Breast epithelium (tissue), 4 donors: ENCODE measurements at regions not wholly inside any gene's neighbourhood (a gene's known extent, or its start where the extent isn't known, plus 50 kb on each side); places are given as distances from the start of the nearest gene placed in this dataset.
A peak's percentile ranks its signal among the peaks of the same experiment; 100 is the strongest.

Experiments used
- DNase-seq, 2 donors: peaks; one replicate each; pipeline ENCODE4 v3.0.0-alpha.2; 2019; ENCODE audit warnings: low spot score in 2 of 2
- H3K27ac ChIP-seq, 2 donors: fragments of 200-600 bp; sonication (generic) in 1 of 2; one replicate each; pipeline ENCODE4 v1.5.1; 2016 to 2019; ENCODE audit warnings: mild to moderate bottlenecking in 1 of 2
- H3K27me3 ChIP-seq, 2 donors: fragments of 200-600 bp; sonication (generic) in 1 of 2; one replicate each; pipeline versions ENCODE4 v1.5.1 to v1.6.0; 2017 to 2019; ENCODE audit warnings: control low read depth in 1 of 2, mild to moderate bottlenecking in 1 of 2
- H3K36me3 ChIP-seq: fragments of 200-600 bp; one replicate; pipeline ENCODE4 v1.5.1; 2019
- H3K4me1 ChIP-seq, 2 donors: fragments of 200-600 bp; sonication (generic); one replicate each; pipeline ENCODE4 v1.5.1; 2016 to 2019; ENCODE audit warnings: control low read depth in 1 of 2
- H3K4me3 ChIP-seq, 3 donors: fragments of 200-600 bp; sonication (generic); 1 replicate in 2 of 3; 2 replicates in 1 of 3; pipeline ENCODE4 v1.5.1; 2016 to 2019; ENCODE audit warnings: mild to moderate bottlenecking in 3 of 3, moderate library complexity in 2 of 3
- H3K9me3 ChIP-seq, 2 donors: fragments of 200-600 bp; sonication (generic) in 1 of 2; one replicate each; pipeline ENCODE4 v1.5.1; 2016 to 2019; ENCODE audit warnings: control low read depth in 1 of 2
- POLR2A ChIP-seq: fragments of 450-650 bp; IDR thresholded peaks from one replicate; pipeline ENCODE4 v1.6.1; 2016; ENCODE audit warnings: antibody characterized with exemption, mild to moderate bottlenecking, moderate library complexity
- POLR2AphosphoS5 ChIP-seq, 3 donors: sonication (generic); formaldehyde crosslinking; IDR thresholded peaks; one replicate each; pipeline ENCODE4 v1.6.1; 2017; ENCODE audit warnings: antibody characterized with exemption in 3 of 3
- intact Hi-C: fragments of 100-400 bp; cut with DNase I; formaldehyde crosslinking; loops from one replicate; pipeline ENCODE4 v1.15.1; 2023; ENCODE audit warnings: low total_unique reads
- TF ChIP-seq, protein P1 (sequence below), 3 donors: fragments of 450-650 bp; IDR thresholded peaks; one replicate each; pipeline ENCODE4 v1.5.1; 2016 to 2017; ENCODE audit warnings: antibody characterized with exemption in 3 of 3, mild to moderate bottlenecking in 3 of 3, moderate library complexity in 3 of 3

DNA sequence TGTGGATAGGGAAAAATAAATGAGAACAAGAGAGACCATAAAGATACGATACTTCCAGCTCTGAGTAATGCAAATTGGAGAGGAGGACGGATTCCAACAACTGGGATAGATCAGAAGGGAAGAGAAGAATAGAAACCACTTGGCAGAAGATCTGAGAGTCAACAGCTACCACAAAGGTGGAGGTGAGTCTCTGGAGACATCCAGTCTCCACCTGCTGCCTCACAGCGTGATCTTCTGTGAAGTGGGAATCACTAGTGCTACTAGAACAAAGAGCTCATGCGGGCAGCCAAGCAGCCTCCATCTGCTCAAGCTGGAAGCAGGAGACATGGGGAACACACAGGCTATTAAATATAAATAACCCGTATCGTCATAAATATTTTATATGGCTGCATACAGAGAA, 558.5 kb upstream of the CFAP20DC start:
- Histone ChIP-seq H3K4me3 (no peak overlapping the region), H3K36me3 (no peaks in the 10 kb centered on the region), H3K27me3 (no peaks in the 10 kb centered on the region), H3K4me1 (no peaks in the 10 kb centered on the region), H3K27ac (no peak overlapping the region), H3K9me3 (no peaks in the 10 kb centered on the region)
- TF ChIP-seq, protein P1, sequence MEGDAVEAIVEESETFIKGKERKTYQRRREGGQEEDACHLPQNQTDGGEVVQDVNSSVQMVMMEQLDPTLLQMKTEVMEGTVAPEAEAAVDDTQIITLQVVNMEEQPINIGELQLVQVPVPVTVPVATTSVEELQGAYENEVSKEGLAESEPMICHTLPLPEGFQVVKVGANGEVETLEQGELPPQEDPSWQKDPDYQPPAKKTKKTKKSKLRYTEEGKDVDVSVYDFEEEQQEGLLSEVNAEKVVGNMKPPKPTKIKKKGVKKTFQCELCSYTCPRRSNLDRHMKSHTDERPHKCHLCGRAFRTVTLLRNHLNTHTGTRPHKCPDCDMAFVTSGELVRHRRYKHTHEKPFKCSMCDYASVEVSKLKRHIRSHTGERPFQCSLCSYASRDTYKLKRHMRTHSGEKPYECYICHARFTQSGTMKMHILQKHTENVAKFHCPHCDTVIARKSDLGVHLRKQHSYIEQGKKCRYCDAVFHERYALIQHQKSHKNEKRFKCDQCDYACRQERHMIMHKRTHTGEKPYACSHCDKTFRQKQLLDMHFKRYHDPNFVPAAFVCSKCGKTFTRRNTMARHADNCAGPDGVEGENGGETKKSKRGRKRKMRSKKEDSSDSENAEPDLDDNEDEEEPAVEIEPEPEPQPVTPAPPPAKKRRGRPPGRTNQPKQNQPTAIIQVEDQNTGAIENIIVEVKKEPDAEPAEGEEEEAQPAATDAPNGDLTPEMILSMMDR (IDR thresholded peaks at IDR 0.05) = no peak
- TF ChIP-seq POLR2A = no peak
- TF ChIP-seq POLR2AphosphoS5 (IDR thresholded peaks at IDR 0.05) = no peak
- no peak for DNase-seq
- intact Hi-C loops = no loop called here

DNA sequence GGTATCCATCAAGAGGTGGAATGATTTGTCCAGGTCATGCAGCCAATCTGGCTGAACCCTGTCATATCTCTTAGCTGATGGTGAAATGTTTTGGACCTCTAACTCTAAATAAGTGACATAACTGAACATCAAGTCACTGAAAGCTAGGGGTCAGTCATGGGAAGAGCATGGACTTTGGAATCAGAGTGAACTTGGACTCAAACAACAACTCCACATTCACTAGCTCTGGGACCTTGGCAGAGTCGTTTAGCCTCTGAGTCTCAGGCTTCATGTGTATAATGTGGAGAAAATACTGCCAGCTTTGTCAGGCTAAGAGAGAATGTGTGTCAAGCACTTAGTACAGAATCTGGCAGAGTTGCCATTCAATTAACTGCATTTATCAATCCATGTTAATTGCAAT, 557.8 kb upstream of the CFAP20DC start:
- Histone ChIP-seq H3K27ac (peak overlapping the region in 1 of 2 donors; percentile 2), H3K36me3 (no peaks in the 10 kb centered on the region), H3K27me3 (no peaks in the 10 kb centered on the region), H3K4me3 (no peak overlapping the region), H3K4me1 (no peaks in the 10 kb centered on the region), H3K9me3 (no peaks in the 10 kb centered on the region)
- TF ChIP-seq POLR2A (no peak), POLR2AphosphoS5 (IDR thresholded peaks at IDR 0.05) (no peak)
- TF ChIP-seq, protein P1 (IDR thresholded peaks at IDR 0.05) = no peak
- DNase-seq = no peak
- intact Hi-C loops = no loop called here

DNA sequence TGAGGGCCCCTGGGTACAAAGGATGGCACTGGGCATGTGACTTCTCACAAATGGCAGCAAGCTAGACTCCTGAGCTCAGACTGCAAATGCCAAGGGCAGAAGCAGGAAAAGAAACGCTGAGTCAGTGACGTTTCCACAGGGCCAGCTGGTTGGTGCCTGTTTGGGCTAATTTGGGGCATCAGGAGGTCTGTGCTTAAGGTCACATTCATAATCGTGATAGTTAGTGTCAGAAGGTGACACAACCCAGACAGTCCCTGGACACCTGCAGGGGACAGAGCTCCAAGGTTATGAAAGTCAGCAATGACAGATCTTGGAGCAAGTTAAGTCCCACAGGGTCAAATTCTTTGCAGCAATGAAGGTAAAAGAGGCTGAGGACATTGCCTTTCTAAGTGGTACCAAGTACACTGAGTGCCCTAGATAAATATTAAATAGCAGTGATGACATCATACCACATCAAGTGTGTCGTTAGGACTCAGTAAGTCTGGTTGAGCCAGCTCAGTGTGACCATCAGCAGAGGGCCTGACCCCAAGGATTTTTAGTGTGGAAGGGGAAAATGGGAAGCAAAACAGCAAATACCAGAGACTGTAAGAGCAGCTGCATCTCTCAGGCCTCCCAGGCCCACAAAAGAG, 556.9 kb upstream of the CFAP20DC start:
- no peak for DNase-seq
- Histone ChIP-seq H3K36me3 (no peaks in the 10 kb centered on the region), H3K4me1 (no peaks in the 10 kb centered on the region), H3K4me3 (no peak overlapping the region), H3K27me3 (no peaks in the 10 kb centered on the region), H3K27ac (no peak overlapping the region), H3K9me3 (no peaks in the 10 kb centered on the region)
- intact Hi-C loops = no loop called here
- TF ChIP-seq POLR2AphosphoS5 (IDR thresholded peaks at IDR 0.05) = no peak

DNA sequence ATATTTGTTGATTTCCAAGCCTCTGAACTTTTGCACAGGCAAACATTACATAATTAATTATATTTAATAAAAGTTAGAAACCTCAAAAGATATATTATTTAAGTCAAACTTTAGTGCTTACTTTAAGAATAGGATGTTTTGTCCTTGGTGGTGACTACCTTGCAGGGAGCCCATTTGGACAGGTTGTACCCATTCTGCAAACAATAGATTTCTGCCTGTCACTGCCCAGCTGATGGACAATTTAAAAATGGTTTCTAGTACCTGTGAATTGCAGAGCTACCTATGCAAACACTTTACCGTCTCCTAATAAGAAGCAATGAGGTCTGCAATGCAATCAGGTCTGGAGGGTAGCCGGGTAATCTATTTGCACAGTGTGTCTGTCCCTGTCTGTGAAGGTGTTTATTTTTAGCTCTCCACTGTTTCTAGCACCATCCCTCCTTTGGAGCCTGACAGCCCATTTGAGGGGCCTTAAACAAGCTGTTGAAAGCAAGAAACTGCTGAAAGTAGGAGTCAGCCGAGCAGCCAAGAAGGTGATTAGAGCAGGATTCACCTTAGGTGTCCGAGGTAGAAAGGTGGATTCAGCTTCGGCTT, 556.2 kb upstream of the CFAP20DC start:
- intact Hi-C loops = no loop called here
- no peak overlapping the region for H3K27ac ChIP-seq
- no peaks in the 10 kb centered on the region for H3K9me3 ChIP-seq
- H3K4me1 ChIP-seq = no peaks in the 10 kb centered on the region
- TF ChIP-seq, protein P1 (IDR thresholded peaks at IDR 0.05) = no peak
- TF ChIP-seq POLR2AphosphoS5 (IDR thresholded peaks at IDR 0.05) = no peak
- no peak for TF ChIP-seq POLR2A
- no peak overlapping the region for H3K4me3 ChIP-seq
- no peak for DNase-seq
- no peaks in the 10 kb centered on the region for H3K36me3 ChIP-seq
- H3K27me3 ChIP-seq = no peaks in the 10 kb centered on the region

DNA sequence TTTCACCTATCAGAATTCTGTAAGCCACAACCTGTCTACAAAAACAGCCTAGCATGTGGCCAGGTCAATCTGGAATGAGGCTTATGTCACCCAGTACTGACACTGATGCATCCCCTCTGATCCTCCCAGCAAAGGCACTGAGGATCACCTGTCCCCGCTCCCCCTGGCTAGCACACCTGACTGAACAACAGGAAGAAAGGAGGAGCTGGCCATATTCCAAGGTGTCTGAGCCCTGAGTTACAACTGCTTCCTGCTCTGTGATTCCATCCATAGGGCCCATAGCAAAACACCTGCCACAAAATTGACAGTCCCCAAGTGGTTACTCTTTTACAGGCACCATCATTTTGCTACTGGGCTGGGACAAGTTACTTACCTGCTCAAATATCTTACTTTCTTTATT, 555.5 kb upstream of the CFAP20DC start:
- Histone ChIP-seq H3K9me3 (no peaks in the 10 kb centered on the region), H3K27ac (no peak overlapping the region), H3K4me1 (no peaks in the 10 kb centered on the region), H3K36me3 (no peaks in the 10 kb centered on the region), H3K27me3 (no peaks in the 10 kb centered on the region), H3K4me3 (no peak overlapping the region)
- intact Hi-C loops = no loop called here
- TF ChIP-seq, protein P1 (IDR thresholded peaks at IDR 0.05) = no peak
- TF ChIP-seq POLR2A = no peak
- TF ChIP-seq POLR2AphosphoS5 (IDR thresholded peaks at IDR 0.05) = no peak
- DNase-seq = no peak
